ENCODE measurements at regions not wholly inside any gene's neighbourhood (a gene's known extent, or its start where the extent isn't known, plus 50 kb on each side); places are given as distances from the start of the nearest gene placed in this dataset.
"Not testable (repeated sequence)": the region's sequence is repeated elsewhere in the genome, so short reads cannot be mapped to it uniquely, and the experiment has no call there.

DNA sequence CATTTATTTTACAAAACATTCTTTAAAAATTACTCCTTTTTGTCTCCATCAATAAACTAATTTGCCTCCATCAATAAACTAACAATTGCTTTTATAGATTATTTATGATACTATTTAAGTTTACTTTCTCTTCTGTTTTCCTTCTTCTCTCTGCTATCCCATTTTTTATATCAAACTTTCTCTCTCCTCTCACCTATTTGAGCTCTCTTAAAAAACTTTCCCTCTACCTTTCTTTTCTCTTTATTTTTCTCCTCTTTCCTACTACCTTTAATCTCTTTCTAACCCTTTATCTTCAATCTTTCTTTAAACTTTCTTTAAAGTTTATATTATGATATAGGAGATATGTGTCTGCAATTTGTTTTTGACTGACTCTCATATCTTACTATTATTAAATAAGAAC lies 566.4 kb downstream of the DACH1 start:
- no peak for DNase-seq

GRCh38 chr13:71291842-71292146 lies 575.2 kb downstream of the DACH1 start:
- DNase-seq: no peak

GRCh38 chr13:71290963-71291841 lies 575.8 kb downstream of the DACH1 start:
- DNase-seq: peak; percentile 79 to 92 (median 85)

GRCh38 chr13:71289980-71290379 lies 577.0 kb downstream of the DACH1 start:
- not testable (repeated sequence) for DNase-seq

- DNase-seq: peak in 2 of 3 donors; percentile 26
These were observed 581.3 kb downstream of the DACH1 start for GRCh38 chr13:71285700-71286099.

- DNase-seq: no peak
These were observed 588.5 kb downstream of the DACH1 start for GRCh38 chr13:71278512-71278911.

- DNase-seq: peak; percentile 51 to 73 (median 68)
These were observed 591.9 kb downstream of the DACH1 start for GRCh38 chr13:71274923-71275608.

GRCh38 chr13:71261256-71261655 lies 605.7 kb downstream of the DACH1 start:
- no peak for DNase-seq

- no peak for DNase-seq
These were observed 606.8 kb downstream of the DACH1 start for GRCh38 chr13:71260246-71260645.

- DNase-seq: no peak
These were observed 611.4 kb downstream of the DACH1 start for GRCh38 chr13:71255633-71256032.

DNA sequence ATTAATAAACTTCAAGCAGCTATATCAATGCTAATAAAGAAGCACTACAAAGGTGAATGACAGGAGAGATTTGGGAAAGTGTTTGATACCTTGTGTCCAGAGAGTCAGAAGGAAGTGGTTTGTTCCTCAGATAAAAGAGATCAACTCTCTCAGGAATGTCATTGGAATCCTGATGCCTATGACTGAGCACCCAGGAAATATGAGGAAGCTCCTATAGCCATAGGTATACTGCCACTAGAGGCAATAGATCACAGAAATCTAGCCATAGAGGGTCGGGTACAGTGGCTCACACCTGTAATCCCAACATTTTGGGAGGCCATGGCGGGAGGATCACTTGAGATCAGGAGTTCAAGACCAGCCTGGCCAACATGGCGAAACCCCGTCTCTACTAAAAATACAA lies 612.6 kb downstream of the DACH1 start:
- DNase-seq: no peak

DNA sequence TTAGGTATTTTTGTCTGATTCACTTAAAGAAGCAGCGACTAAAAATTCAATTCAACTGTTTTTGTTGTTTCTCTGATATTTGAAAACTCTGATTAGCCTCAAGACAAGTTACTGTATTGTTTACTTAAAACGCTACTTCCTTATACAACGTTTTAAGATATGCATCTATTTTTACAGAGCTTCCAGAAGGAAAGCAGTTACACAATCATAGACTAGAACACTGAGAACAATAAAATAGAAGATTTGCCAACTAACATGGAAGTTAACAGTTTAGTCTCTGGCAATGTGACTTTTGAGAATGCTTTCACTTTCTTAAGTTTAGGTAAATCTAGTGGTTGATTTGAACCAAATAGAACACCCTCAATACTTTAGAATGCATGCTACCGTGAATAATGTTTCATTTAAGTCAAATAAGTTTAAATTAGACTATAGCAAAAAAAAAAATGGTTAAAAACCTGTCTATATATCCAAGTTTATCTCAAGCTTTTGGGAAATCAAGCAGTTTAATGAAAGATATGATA lies 614.8 kb downstream of the DACH1 start:
- peak in 2 of 3 donors; percentile 1 to 20 for DNase-seq

- no peak for DNase-seq
These were observed 615.6 kb downstream of the DACH1 start for GRCh38 chr13:71251292-71251951.

DNA sequence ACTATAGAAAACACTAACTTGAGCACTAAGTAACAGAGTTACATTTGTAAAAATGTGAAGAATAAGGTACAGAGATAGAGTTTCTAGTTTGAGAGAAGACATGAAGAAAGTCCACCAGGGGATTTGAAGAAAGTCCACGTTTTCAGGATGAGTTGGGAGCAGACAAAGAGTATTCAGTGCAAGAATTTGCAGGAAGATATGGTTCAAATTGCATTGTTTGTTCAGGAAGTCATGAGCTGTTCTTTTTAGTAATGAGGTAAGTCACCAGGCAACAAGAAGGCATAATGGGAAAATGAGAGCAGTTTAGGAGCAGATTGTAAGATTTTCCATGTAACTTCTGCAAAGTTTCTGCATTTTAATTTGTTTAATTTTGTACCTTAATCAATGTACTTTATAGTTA lies 618.0 kb downstream of the DACH1 start:
- DNase-seq: no peak

- no peak for DNase-seq
These were observed 622.8 kb downstream of the DACH1 start for GRCh38 chr13:71244161-71244560.

DNA sequence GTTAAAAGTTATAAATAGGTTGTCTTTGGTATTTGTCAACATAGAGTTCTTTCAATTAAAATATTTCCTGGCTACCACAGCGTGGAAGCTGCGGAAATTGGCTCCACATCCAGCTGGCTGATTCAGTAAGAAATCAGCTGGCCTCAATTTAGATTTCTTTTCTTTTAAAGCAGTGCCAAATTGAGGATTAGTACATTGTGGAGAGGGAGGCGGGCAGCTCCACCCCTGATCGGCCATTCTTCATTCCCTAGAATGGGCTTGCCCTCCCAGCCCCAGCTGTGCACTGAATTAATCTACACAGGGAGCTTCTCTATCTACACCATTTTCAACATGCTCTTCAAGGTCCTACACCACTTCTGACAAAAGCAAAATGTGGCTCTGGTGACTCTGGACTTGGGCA lies 624.8 kb downstream of the DACH1 start:
- no peak for DNase-seq

- DNase-seq: peak in 2 of 3 donors; percentile 1 to 15
These were observed 626.1 kb downstream of the DACH1 start for GRCh38 chr13:71240911-71241310.

DNA sequence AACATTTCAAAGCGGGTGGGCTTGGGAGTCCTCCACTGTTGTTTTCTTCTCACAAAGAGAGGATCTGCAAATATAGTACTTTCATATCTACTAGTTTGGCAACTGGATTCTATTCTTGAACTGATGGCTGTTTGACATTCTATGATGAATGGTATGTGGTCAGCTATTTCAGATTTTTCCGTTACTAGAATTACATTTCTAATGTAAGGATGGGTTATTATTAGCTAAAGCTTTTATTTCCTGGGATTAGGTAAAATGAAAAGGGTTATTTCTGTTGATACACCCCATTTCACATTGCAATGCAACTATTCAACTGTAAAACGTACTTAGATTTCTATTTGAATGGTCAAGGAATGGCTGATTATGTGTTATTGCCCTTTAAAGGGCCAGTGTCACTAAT lies 629.7 kb downstream of the DACH1 start:
- no peak for DNase-seq

DNA sequence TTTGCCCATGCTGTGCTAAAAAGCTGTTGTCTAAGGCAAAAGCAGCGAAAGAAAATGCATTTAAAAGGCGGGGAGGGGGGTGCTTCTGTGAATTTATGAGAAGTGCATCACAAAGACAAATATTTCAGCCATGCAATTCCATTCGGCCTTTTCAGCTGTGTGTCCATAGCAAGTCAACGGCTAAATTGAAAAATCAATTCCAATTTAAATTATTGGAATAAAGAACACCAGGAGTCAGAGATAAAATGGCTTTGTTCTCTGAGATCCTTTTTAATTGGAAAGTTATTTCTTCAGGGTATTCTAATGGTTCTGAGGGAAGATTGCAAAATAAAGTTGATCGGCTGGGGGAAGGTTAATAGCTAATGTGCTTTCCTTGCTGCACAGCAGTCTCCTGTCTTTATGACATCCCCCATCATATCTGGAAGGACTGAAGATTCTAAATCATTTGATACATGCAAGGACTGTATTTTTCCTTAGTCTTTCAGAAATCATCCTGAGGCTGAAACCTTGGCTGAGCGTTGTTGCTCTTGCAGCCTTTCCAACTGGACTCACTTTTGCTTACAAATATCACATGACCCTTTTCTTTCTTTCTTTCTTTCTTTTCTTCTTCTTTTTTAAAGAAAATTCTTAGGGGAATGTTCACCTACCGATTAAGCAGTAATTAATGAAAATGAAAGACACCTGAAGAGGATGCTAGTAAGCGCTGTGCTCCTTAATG lies 647.1 kb downstream of the DACH1 start:
- DNase-seq: no peak

DNA sequence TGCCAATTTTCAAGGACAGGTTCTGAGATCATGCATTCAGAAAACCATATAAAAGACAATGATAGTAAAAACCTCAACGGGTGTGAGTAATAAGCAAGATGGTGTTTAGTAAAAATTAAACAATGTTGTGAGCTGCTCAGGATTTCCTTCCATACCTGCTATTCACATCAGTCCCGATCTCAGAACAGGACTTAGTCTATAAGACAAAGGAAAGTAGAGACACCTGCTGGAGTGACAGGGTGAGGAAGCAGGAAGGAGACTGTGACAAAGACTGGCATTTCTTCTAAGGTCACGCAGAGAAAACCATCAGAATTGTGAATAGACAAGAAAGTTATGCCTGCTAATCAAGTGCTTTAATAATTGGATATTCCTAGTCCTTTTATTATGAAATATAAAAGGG lies 648.0 kb downstream of the DACH1 start:
- DNase-seq: no peak

DNA sequence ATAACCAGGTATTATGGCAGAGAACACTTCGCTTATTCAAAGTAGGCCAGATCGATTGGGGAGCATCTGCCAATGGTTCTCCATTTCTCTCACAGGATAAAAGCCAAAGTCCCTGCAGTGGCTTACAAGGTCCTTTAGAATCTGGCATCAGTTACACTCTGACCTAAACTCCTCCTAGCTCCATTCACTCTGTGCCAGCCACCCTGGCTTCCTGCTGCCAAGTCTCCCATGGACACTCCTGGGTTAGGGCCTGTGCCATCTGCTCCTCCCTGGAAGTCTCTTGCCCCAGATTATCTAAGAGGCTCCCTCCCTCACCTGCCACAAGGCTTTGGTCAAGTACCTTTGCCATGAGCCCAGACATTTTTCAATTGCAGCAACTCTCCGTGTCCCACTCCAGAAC lies 649.2 kb downstream of the DACH1 start:
- DNase-seq: no peak

DNA sequence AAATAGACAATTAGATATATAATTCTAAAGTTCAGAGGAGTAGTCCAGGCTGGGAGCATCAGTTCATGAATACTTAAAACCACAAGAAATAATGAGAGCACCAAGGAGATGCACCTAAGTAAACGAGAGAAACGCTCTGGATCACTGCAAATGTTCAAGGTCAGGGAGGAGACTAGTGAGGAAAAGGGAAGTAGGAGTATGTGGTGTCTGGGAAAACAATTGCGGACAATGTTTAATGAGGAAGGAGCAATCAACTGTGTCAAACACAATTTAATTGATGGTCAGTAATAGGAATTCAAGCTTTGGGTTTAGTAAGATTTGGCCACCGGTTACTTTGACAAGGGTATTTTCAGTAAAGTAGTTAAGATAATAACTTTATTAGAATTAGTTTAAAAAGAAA lies 652.2 kb downstream of the DACH1 start:
- DNase-seq: no peak

DNA sequence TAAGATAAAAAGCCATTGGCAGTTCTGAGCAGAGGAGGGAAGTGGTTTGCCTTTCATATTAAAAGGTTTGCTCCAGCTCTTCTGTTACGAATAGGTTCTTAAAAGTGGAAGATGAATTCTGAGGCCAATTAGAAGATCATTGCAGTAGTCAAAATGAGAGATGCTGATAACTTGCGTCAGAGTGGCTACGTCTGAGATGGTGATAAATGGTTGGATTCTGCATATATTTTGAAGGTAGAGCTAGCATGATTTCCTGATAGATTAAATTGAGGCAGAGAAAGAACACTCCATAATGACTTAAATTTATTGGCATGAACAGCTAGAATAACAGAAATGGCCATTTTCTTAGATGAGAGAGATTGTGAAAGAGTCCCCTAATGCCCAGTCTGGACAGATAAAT lies 652.6 kb downstream of the DACH1 start:
- no peak for DNase-seq

Measured in suppressor macrophage treated with lipopolysaccharide for 1 hour (primary cell).